Vagina (tissue), 2 donors: ENCODE measurements at regions not wholly inside any gene's neighbourhood (a gene's known extent, or its start where the extent isn't known, plus 50 kb on each side); places are given as distances from the start of the nearest gene placed in this dataset.

Source experiments
- POLR2AphosphoS5 ChIP-seq, 2 donors: sonication (generic); formaldehyde crosslinking; IDR thresholded peaks; one replicate each; pipeline ENCODE4 v1.9.0; 2017; ENCODE audit warnings: antibody characterized with exemption in 2 of 2, mild to moderate bottlenecking in 2 of 2, low read depth in 1 of 2; ENCODE audit not compliant: insufficient read depth in 1 of 2
- TF ChIP-seq, protein P1 (sequence below), 3 experiments: fragments of 450-650 bp in 2 of 3; fragments of 200-600 bp in 1 of 3; sonication (generic) in 1 of 3; IDR thresholded peaks; one replicate each; pipeline ENCODE4 v1.5.1; 2017 to 2019; ENCODE audit warnings: antibody characterized with exemption in 3 of 3, mild to moderate bottlenecking in 2 of 3, moderate library complexity in 2 of 3

DNA sequence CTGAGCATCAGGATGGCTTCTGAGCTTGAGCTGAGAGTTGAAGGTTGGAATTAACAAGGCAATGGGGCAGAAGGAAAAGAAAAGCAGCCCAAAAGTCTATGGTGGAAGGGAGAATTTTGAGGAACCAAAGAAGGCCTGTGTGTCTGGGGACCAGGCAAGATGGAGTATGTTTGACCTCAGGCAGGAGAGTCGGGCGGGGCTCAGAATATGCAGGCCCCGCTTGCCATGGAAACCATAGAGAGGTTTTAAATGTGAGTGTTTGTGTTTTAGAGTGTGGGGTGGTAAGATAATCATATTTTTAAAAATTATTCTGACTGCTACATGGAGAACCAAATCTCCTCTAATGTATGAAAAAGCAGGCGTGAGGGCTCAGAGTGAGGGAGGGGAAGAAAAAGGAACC lies 174.0 kb upstream of the PPP2R2B start:
- TF ChIP-seq, protein P1, sequence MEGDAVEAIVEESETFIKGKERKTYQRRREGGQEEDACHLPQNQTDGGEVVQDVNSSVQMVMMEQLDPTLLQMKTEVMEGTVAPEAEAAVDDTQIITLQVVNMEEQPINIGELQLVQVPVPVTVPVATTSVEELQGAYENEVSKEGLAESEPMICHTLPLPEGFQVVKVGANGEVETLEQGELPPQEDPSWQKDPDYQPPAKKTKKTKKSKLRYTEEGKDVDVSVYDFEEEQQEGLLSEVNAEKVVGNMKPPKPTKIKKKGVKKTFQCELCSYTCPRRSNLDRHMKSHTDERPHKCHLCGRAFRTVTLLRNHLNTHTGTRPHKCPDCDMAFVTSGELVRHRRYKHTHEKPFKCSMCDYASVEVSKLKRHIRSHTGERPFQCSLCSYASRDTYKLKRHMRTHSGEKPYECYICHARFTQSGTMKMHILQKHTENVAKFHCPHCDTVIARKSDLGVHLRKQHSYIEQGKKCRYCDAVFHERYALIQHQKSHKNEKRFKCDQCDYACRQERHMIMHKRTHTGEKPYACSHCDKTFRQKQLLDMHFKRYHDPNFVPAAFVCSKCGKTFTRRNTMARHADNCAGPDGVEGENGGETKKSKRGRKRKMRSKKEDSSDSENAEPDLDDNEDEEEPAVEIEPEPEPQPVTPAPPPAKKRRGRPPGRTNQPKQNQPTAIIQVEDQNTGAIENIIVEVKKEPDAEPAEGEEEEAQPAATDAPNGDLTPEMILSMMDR (IDR thresholded peaks at IDR 0.05), result no peak
- TF ChIP-seq POLR2AphosphoS5 (IDR thresholded peaks at IDR 0.05; ENCODE audit: insufficient read depth in 1 of 2, low read depth in 1 of 2), result no peak
